GM20000 (cell line): ENCODE measurements at regions not wholly inside any gene's neighbourhood (a gene's known extent, or its start where the extent isn't known, plus 50 kb on each side); places are given as distances from the start of the nearest gene placed in this dataset.
"Not testable (repeated sequence)": the region's sequence is repeated elsewhere in the genome, so short reads cannot be mapped to it uniquely, and the experiment has no call there.

ENCODE experiments used
- DNase-seq: peaks from one replicate; pipeline ENCODE4 v3.0.0; 2012; ENCODE audit warnings: low spot score
- TF ChIP-seq, protein P1 (sequence below): IDR thresholded peaks from 2 replicates; pipeline ENCODE4 v1.5.1; 2012; ENCODE audit warnings: mild to moderate bottlenecking, control low read depth; ENCODE audit errors: extremely low read depth, missing control alignments

GRCh38 chr12:33205981-33206380 is 233.6 kb downstream of the SYT10 start:
- TF ChIP-seq, protein P1, sequence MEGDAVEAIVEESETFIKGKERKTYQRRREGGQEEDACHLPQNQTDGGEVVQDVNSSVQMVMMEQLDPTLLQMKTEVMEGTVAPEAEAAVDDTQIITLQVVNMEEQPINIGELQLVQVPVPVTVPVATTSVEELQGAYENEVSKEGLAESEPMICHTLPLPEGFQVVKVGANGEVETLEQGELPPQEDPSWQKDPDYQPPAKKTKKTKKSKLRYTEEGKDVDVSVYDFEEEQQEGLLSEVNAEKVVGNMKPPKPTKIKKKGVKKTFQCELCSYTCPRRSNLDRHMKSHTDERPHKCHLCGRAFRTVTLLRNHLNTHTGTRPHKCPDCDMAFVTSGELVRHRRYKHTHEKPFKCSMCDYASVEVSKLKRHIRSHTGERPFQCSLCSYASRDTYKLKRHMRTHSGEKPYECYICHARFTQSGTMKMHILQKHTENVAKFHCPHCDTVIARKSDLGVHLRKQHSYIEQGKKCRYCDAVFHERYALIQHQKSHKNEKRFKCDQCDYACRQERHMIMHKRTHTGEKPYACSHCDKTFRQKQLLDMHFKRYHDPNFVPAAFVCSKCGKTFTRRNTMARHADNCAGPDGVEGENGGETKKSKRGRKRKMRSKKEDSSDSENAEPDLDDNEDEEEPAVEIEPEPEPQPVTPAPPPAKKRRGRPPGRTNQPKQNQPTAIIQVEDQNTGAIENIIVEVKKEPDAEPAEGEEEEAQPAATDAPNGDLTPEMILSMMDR, result no peak
- DNase-seq, result no peak

GRCh38 chr12:33194389-33194788 is 245.2 kb downstream of the SYT10 start:
- not testable (repeated sequence) for DNase-seq

DNA sequence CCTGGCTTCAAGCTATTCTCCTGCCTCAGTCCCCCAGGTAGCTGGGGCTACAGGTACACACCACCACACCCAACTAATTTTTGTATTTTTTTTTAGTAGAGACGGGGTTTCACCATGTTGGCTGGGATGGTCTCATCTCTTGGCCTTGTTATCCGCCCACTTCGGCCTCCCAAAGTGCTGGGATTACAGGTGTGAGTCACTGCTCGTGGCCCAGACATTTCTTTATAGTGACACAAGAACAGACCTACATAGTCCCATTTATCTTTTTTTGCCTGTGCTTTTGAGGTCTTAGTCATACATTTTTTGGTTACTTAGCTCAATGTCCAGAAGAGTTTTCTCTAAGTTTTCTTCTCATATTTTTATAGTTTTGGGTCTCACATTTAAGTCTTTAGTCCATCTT is 247.4 kb downstream of the SYT10 start:
- TF ChIP-seq, protein P1, result no peak
- no peak for DNase-seq

DNA sequence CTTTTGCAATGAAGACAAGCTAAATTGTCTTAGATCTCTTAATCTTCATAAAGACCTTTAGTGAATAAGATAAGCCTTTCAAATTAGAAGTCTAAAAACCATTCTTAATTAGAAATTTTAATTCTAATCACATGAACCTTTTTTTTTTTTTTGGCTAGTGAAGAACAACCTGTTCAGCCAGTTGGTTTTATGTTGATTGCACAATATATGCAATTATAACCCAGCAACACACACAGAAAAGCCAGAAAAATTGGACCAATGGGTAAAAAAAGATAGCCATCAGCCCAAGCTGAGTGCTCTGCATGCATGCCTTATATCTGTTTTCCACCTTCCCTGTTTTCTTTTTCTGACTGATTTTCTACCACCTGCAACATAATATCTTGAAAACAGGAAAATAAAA is 252.2 kb downstream of the SYT10 start:
- TF ChIP-seq, protein P1, result no peak
- DNase-seq, result no peak

DNA sequence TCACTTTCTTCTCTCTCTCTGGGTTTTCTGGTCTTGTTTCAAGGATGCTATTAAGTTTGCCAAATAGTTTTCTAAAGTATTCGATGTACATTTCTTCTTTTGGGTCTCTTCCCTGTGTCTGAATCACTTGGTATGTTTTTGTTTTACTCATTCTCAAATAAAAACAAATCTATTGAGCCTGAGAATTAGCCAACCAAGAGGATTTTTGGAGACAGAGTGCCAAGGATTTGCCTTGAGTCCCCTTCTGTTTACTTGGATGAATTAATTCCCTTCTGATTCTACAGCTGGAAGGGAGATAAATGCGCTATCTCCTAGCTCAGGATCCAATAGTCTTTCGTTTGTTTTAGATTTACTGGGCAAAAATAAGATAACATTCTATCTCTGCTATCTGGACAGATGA is 255.5 kb downstream of the SYT10 start:
- DNase-seq, result no peak
- TF ChIP-seq, protein P1, result no peak

DNA sequence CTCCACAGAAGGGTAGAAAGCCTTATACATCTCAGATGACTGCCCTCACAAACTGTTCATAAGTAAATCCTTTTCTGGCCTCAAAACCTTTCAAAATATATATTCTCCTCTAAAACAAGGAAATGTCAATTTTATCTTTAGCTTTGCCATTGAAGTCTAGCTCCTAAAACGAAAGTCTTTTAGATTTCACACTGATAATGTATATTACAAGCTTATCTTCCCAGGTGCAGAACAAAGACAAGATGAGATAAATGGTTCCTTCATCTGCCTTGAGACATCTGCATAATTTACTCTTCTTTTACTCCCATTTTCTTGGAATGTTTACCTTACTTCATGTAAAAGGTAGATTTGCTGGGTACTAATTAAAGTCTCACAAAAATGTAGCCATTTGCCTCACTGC is 257.1 kb downstream of the SYT10 start:
- TF ChIP-seq, protein P1, result no peak
- no peak for DNase-seq

DNA sequence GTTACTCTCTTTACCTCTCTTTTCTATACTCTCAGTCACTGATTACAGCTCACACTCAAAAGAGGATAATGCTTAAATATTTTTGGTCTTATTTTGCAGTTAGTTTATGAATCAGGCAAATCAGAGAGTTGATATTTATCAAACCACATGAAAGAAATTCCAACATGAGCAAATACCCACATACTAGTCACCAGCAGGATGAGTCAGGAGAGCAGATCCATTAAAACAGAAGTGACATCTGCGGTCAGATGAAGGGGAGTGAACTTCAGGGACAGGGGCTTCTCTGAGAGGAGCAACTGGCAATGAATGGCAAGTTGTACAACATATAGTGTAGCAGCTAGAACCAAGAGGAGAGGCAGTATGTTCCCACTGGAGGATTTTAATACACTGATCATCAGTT is 258.7 kb downstream of the SYT10 start:
- DNase-seq, result no peak
- TF ChIP-seq, protein P1, result no peak

GRCh38 chr12:33166260-33166659 is 269.7 kb upstream of the PKP2 start:
- not testable (repeated sequence) for DNase-seq

GRCh38 chr12:33156042-33156441 is 259.5 kb upstream of the PKP2 start:
- TF ChIP-seq, protein P1, result no peak
- no peak for DNase-seq

GRCh38 chr12:33147292-33147691 is 250.7 kb upstream of the PKP2 start:
- DNase-seq, result not testable (repeated sequence)
